Thyroid gland (tissue), 4 donors: ENCODE measurements at regions not wholly inside any gene's neighbourhood (a gene's known extent, or its start where the extent isn't known, plus 50 kb on each side); places are given as distances from the start of the nearest gene placed in this dataset.
"Not testable (repeated sequence)": the region's sequence is repeated elsewhere in the genome, so short reads cannot be mapped to it uniquely, and the experiment has no call there.

Experiments used
- DNase-seq, 2 donors: peaks; one replicate each; pipeline ENCODE4 v3.0.0-alpha.2; 2019
- H3K27ac ChIP-seq, 3 donors: fragments of 200-600 bp; sonication (generic); 1 replicate in 2 of 3; 2 replicates in 1 of 3; pipeline ENCODE4 v1.5.1; 2016 to 2019; ENCODE audit warnings: mild to moderate bottlenecking in 1 of 3, moderate library complexity in 1 of 3
- H3K27me3 ChIP-seq: fragments of 200-600 bp; sonication (generic); one replicate; pipeline ENCODE4 v1.5.1; 2019
- H3K36me3 ChIP-seq, 2 donors: fragments of 200-600 bp; sonication (generic); one replicate each; pipeline ENCODE4 v1.5.1; 2016 to 2019
- H3K4me1 ChIP-seq, 2 donors: fragments of 200-600 bp; sonication (generic); one replicate each; pipeline ENCODE4 v1.5.1; 2017 to 2019
- H3K4me3 ChIP-seq, 3 donors: fragments of 200-600 bp; sonication (generic); replicated peaks in 1 of 3; 1 replicate in 2 of 3; 2 replicates in 1 of 3; pipeline ENCODE4 v1.5.1; 2016; ENCODE audit warnings: mild to moderate bottlenecking in 1 of 3
- H3K9me3 ChIP-seq: fragments of 200-600 bp; sonication (generic); one replicate; pipeline ENCODE4 v1.5.1; 2017
- CTCF ChIP-seq, 6 experiments: fragments of 200-600 bp in 3 of 6; fragments of 450-650 bp in 3 of 6; sonication (generic) in 3 of 6; IDR thresholded peaks; one replicate each; pipeline ENCODE4 v1.5.1; 2016 to 2019; ENCODE audit warnings: antibody characterized with exemption in 6 of 6, mild to moderate bottlenecking in 2 of 6, inconsistent platforms in 1 of 6, moderate library complexity in 1 of 6
- POLR2A ChIP-seq, 2 donors: fragments of 450-650 bp; IDR thresholded peaks; one replicate each; pipeline ENCODE4 v1.6.1; 2017; ENCODE audit warnings: antibody characterized with exemption in 2 of 2, mild to moderate bottlenecking in 2 of 2, moderate library complexity in 1 of 2
- WGBS, 2 donors: methylation state at CpG; one replicate each; pipeline ENCODE4 v1.1.5; 2017; 5-methylcytosine and 5-hydroxymethylcytosine counted together
- intact Hi-C: fragments of 100-400 bp; cut with DNase I; formaldehyde crosslinking; loops from one replicate; pipeline ENCODE4 v1.15.1; 2023

- intact Hi-C loops = no loop called here
- Histone ChIP-seq H3K9me3 (no peaks in the 10 kb centered on the region), H3K4me3 (no peak overlapping the region), H3K27me3 (no peaks in the 10 kb centered on the region), H3K4me1 (no peaks in the 10 kb centered on the region), H3K36me3 (no peaks in the 10 kb centered on the region), H3K27ac (no peak overlapping the region)
- 83 to 85% methylated on average over 2 of the region's 2 CpGs for WGBS, 2 donors
- DNase-seq = no peak
- no peak for TF ChIP-seq POLR2A (IDR thresholded peaks at IDR 0.05)
- no peak for TF ChIP-seq CTCF (IDR thresholded peaks at IDR 0.05)
Observed at GRCh38 chr4:111441687-111442086, 703.6 kb upstream of the FAM241A start.

GRCh38 chr4:111444836-111445235 lies 700.4 kb upstream of the FAM241A start:
- H3K36me3 ChIP-seq, DNase-seq, H3K9me3 ChIP-seq, H3K4me1 ChIP-seq, intact Hi-C loops, H3K27ac ChIP-seq, H3K27me3 ChIP-seq, H3K4me3 ChIP-seq: not testable (repeated sequence)
- 66 to 78% methylated on average over 3 of the region's 3 CpGs for WGBS, 2 donors

- no peaks in the 10 kb centered on the region for H3K9me3 ChIP-seq
- H3K4me1 ChIP-seq = peaks cover 0 to 4% of the 10 kb centered on the region in 2 donors
- TF ChIP-seq POLR2A (IDR thresholded peaks at IDR 0.05) (no peak), CTCF (IDR thresholded peaks at IDR 0.05) (no peak)
- no peak overlapping the region for H3K27ac ChIP-seq
- no peak for DNase-seq
- intact Hi-C loops = no loop called here
- 88 to 95% methylated on average over 1 of the region's 1 CpG for WGBS, 2 donors
- H3K36me3 ChIP-seq = no peaks in the 10 kb centered on the region
- no peak overlapping the region for H3K4me3 ChIP-seq
- H3K27me3 ChIP-seq = no peaks in the 10 kb centered on the region
Observed at GRCh38 chr4:111449657-111450056, 695.6 kb upstream of the FAM241A start.

GRCh38 chr4:111450867-111451266 lies 694.4 kb upstream of the FAM241A start:
- H3K9me3 ChIP-seq = no peaks in the 10 kb centered on the region
- no peak for TF ChIP-seq POLR2A (IDR thresholded peaks at IDR 0.05)
- DNase-seq = no peak
- H3K27ac ChIP-seq = no peak overlapping the region
- no peaks in the 10 kb centered on the region for H3K27me3 ChIP-seq
- no peak overlapping the region for H3K4me3 ChIP-seq
- H3K4me1 ChIP-seq = peaks cover 0 to 4% of the 10 kb centered on the region in 2 donors
- H3K36me3 ChIP-seq = no peaks in the 10 kb centered on the region
- intact Hi-C loops = no loop called here

- Histone ChIP-seq H3K9me3 (no peaks in the 10 kb centered on the region), H3K4me1 (peaks cover 0 to 4% of the 10 kb centered on the region in 2 donors), H3K36me3 (no peaks in the 10 kb centered on the region), H3K27ac (no peak overlapping the region), H3K4me3 (no peak overlapping the region), H3K27me3 (no peaks in the 10 kb centered on the region)
- TF ChIP-seq POLR2A (IDR thresholded peaks at IDR 0.05) (no peak), CTCF (IDR thresholded peaks at IDR 0.05) (no peak)
- intact Hi-C loops = no loop called here
- no peak for DNase-seq
Observed at GRCh38 chr4:111453216-111453615, 692.0 kb upstream of the FAM241A start.

- Histone ChIP-seq H3K4me1 (peaks cover 0 to 4% of the 10 kb centered on the region in 2 donors), H3K9me3 (no peaks in the 10 kb centered on the region), H3K27me3 (no peaks in the 10 kb centered on the region), H3K27ac (no peak overlapping the region), H3K4me3 (no peak overlapping the region), H3K36me3 (no peaks in the 10 kb centered on the region)
- TF ChIP-seq POLR2A (IDR thresholded peaks at IDR 0.05) (no peak), CTCF (IDR thresholded peaks at IDR 0.05) (no peak)
- no peak for DNase-seq
- intact Hi-C loops = no loop called here
- WGBS, 2 donors = 45 to 58% methylated on average over 4 of the region's 4 CpGs
Observed at GRCh38 chr4:111454961-111455360, 690.3 kb upstream of the FAM241A start.
